Stimulated activated naive CD8-positive, alpha-beta T cell treated with anti-CD3 and anti-CD28 coated beads, Interleukin-15, amount 100 ng/mL, for 72 hours (primary cell): ENCODE measurements at regions not wholly inside any gene's neighbourhood (a gene's known extent, or its start where the extent isn't known, plus 50 kb on each side); places are given as distances from the start of the nearest gene placed in this dataset.
A peak's percentile ranks its signal among the peaks of the same experiment; 100 is the strongest.

Source experiments
- ATAC-seq: fragments of 150-1000 bp; cut with Tn5 transposase; 2 replicates; pipeline ENCODE4 v1.10.0; 2021; ENCODE audit warnings: mild to moderate bottlenecking, moderate library complexity
- DNase-seq, 2 donors: peaks; one replicate each; pipeline ENCODE4 v3.0.0; 2021 to 2022
- H3K27ac Mint-ChIP-seq, 2 donors: one replicate each; pipeline ENCODE4 v1.8.0; 2022; ENCODE audit warnings: mild to moderate bottlenecking in 2 of 2, mixed read lengths in 2 of 2, moderate library complexity in 2 of 2
- H3K27me3 Mint-ChIP-seq: one replicate; pipeline ENCODE4 v1.8.0; 2022; ENCODE audit warnings: mixed read lengths
- H3K4me1 Mint-ChIP-seq: one replicate; pipeline ENCODE4 v1.8.0; 2022; ENCODE audit warnings: mild to moderate bottlenecking, mixed read lengths
- H3K4me3 Mint-ChIP-seq, 2 donors: one replicate each; pipeline ENCODE4 v1.8.0; 2022; ENCODE audit warnings: mild to moderate bottlenecking in 2 of 2, mixed read lengths in 2 of 2, moderate library complexity in 1 of 2
- H3K9me3 Mint-ChIP-seq, 2 donors: one replicate each; pipeline ENCODE4 v1.8.0; 2022; ENCODE audit warnings: mixed read lengths in 2 of 2

DNA sequence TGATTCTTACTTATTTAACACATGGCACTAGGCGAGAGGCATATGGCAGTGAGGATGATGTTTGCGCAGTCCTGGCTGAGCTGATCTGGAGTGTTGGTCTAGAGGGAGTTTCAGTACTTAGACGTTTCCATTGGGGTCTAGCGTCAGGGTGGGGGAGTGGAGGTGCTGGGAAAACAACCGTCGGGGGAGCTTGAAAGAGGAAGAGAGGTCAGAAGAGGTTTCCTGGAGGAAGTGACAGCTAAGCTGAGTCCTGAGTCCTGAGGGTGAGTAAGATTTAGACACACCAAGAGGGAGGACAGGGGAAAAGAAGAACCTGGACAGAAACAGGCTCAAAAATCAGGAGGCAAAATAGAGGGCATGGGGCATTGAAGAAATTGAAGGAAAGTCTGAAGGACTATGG is 81.4 kb downstream of the ALOX5AP start:
- Mint-ChIP-seq H3K4me3 (no peak overlapping the region), H3K27me3 (peaks cover 22% of the 10 kb centered on the region), H3K9me3 (no peaks in the 10 kb centered on the region), H3K4me1 (no peaks in the 10 kb centered on the region), H3K27ac (no peak overlapping the region)
- ATAC-seq (no peak), DNase-seq (no peak)

DNA sequence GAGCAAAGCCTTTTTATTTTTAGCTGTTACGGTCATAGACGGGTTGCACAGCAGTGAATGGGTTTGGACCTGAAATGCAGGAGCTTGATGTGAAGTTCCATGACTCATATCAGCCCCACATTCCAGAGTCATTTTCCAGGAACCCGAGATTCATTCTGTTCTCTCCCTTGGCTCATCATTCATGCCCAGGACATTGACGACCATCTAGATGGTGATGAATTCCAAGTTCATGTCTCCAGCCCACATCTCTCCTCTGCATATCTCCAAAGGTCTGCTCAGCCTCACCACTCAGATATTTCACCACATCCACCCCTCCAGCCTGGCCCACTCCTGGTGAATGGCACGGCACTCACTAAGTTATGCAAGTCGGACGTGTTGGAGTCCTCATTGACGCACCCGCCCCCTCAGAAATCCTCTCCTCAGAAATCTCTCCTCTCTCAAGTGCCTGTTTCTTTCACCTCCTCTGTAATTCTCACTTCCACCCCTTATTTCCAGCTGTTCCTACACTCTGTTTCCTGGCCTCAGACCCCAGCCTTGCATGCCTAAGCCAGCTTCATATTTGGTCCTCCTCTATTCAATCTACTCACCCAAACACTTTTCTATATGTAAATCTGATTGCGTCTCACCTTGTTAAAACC is 83.1 kb downstream of the ALOX5AP start:
- no peak for DNase-seq
- ATAC-seq: no peak
- Mint-ChIP-seq H3K27ac (no peak overlapping the region), H3K9me3 (no peaks in the 10 kb centered on the region), H3K4me1 (no peaks in the 10 kb centered on the region), H3K4me3 (no peak overlapping the region), H3K27me3 (peaks cover 27% of the 10 kb centered on the region)

DNA sequence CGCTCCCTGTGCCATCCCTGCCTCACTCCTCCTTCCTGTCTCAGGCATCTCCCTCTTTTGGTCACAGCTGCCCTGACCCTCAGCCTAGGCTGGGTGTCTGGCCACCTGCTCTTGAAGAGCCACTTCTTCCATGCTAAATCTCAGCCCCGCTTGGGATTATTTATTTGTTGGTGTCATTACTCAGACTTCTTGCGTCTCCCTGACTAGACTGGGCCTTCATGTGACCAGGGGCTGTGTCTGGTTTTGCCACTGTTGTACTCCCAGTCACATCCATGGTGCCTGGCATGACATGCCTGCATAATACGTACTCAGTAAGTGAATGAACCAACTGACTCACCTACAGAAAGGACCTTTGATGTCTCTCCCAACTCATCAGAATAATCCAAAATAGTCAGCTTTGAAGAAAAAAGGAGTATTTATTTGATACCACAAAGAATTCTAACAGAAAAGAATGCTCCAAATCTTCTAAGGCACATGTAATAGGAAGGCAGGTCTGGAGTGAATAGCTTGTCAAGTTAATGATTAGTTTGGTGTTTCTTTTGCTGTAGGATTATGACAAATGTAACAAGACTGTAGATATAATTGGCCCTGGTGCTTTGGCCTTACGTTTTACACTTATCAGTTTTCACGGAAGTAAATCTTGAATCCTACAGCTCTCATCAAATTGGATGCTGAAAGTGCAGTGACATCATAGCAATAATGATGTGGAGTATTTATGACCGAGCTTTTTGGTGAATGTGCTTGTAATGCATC is 84.0 kb downstream of the ALOX5AP start:
- Mint-ChIP-seq H3K4me3 (no peak overlapping the region), H3K27ac (no peak overlapping the region), H3K27me3 (peaks cover 31% of the 10 kb centered on the region), H3K9me3 (no peaks in the 10 kb centered on the region), H3K4me1 (no peaks in the 10 kb centered on the region)
- DNase-seq: no peak
- no peak for ATAC-seq

DNA sequence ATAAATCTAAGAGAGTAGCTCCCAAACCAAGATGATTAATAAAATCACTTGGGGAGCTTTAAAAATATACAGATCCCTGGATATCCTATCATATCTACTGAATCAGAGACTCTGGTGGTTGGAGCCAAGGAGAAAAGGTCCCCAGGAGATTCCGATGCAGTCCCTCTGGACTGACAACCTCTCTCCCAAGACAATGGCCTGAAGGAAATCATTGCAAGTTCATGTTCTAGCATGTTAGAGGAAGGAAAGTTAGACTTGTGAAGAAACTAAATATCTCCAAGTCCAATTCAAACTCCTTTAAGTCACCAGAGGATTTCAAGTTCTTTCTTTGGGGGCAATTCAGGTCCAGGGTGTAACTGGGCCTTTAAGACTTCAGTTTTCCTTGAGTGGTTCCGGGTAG is 84.7 kb upstream of the MEDAG start:
- DNase-seq (no peak), ATAC-seq (no peak)
- Mint-ChIP-seq H3K27me3 (peaks cover 33% of the 10 kb centered on the region), H3K4me1 (no peaks in the 10 kb centered on the region), H3K9me3 (no peaks in the 10 kb centered on the region), H3K4me3 (no peak overlapping the region), H3K27ac (no peak overlapping the region)

DNA sequence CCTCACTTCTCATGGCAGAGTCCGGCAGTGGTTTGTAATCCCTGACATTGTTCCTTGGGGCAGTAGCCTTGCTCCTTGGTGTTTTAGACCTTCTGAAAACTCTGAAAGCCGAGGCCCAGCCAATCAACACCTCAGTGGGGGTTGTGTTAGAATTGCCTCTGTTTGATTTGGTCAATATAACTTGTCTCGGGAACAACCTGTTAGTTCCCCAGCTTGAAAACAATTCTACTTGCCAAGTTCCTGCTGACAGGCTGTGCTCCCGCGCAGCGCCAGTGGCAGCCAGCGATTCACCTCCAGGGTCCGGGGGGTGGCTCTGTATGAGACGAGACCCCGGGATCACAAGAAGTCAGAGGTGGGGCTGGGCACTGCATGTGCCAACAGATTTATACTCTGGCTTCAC is 81.4 kb upstream of the MEDAG start:
- ATAC-seq: no peak

DNA sequence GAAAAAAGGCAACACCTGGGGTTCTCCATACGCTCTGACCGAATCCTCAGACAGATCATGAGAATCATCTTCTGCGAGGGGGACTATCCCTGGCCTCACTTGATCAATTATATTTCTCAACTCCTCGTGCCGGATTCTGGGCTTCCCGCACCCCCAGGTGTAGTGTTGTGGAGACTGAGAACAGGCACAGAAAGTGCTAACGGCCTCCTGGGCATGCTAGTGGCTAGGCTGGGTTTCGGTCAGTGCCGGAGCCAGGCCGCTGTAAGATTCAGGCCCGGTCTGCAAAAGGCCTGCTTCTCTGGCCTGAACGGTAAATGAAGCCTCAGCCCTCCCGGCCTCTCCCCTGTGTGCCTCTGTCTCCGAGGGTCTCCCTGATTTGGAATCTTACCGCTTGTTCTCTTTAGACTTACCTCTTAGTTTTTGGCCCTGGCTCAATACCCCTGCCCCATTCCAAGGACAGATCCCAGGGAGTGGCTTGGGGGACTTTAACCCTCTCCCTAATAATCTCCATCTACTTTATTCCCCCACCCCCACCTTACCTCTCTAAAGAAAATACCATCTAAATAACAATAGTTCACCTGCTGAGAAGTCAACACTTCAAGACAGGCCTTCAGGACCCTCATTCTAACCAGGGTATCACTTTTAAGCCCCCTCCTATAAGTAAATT is 79.0 kb upstream of the MEDAG start:
- no peak for ATAC-seq
- Mint-ChIP-seq H3K4me3 (no peak overlapping the region), H3K9me3 (no peaks in the 10 kb centered on the region), H3K4me1 (peaks cover 5% of the 10 kb centered on the region), H3K27me3 (peaks cover 21% of the 10 kb centered on the region), H3K27ac (peak overlapping the region in 1 of 2 donors; percentile 21)
- DNase-seq: no peak

More for the DNA sequence above, 81.4 kb upstream of the MEDAG start:
- H3K27ac Mint-ChIP-seq: peak overlapping the region in 1 of 2 donors; percentile 81
- H3K4me1 Mint-ChIP-seq: no peaks in the 10 kb centered on the region
- H3K27me3 Mint-ChIP-seq: peaks cover 21% of the 10 kb centered on the region
- no peaks in the 10 kb centered on the region for H3K9me3 Mint-ChIP-seq
- no peak for DNase-seq
- no peak overlapping the region for H3K4me3 Mint-ChIP-seq

DNA sequence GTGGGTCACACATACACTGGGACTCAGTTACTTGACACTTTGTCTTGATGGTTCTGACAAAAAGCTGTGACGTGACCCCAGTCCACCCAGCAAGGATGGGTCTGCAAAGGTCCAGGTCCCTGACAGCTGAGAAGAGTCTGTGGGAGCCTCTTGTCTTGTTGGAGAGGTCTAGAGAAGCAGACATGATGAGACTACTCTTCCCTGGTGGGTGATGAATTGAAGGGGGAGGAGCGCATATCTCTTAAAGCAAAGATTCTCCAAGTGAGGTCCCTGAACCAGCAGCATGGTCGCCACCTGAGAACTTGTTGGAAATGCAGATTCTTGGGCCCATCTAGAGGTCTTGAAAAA is 78.5 kb upstream of the MEDAG start:
- DNase-seq: no peak
- H3K9me3 Mint-ChIP-seq: no peaks in the 10 kb centered on the region
- H3K27me3 Mint-ChIP-seq: peaks cover 20% of the 10 kb centered on the region
- peaks cover 5% of the 10 kb centered on the region for H3K4me1 Mint-ChIP-seq
- H3K4me3 Mint-ChIP-seq: no peak overlapping the region
- H3K27ac Mint-ChIP-seq: peak overlapping the region in 1 of 2 donors; percentile 21
- no peak for ATAC-seq

DNA sequence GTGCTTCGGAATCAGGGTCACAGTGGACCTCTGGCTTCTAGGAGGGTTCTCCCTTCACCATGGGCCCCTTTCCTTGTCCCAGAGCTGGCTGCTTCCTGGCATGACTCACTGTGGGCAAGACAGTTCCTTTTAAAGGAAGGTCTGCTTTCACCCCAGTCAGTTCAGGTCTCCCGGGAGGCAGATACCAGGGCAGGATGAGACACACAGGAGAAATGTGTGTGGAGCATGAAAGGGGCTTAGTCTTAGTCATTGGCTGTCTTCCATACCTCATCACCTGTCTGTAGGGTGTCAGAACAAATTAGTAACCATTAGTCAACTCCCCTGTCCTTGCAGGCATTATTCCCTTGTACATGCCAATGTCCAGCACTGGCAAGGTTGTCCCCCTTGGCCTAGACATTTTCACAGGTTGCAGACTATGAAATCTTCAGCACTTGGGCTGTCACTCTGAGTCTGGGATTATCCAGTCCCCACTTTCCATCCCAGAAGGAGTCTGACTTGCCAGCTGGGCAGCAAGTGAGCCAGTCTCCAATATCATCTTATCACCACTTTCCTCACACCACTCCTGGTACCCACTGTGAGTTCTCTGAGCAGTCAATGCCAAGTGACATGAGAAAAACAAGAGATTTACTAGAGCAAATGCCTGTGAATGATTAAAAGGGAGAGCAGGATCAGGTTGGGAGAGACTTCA is 76.8 kb upstream of the MEDAG start:
- H3K4me1 Mint-ChIP-seq: peaks cover 17% of the 10 kb centered on the region
- no peaks in the 10 kb centered on the region for H3K9me3 Mint-ChIP-seq
- H3K4me3 Mint-ChIP-seq: no peak overlapping the region
- DNase-seq: no peak
- H3K27ac Mint-ChIP-seq: peak overlapping the region in 1 of 2 donors; percentile 84
- H3K27me3 Mint-ChIP-seq: peaks cover 35% of the 10 kb centered on the region
- no peak for ATAC-seq

DNA sequence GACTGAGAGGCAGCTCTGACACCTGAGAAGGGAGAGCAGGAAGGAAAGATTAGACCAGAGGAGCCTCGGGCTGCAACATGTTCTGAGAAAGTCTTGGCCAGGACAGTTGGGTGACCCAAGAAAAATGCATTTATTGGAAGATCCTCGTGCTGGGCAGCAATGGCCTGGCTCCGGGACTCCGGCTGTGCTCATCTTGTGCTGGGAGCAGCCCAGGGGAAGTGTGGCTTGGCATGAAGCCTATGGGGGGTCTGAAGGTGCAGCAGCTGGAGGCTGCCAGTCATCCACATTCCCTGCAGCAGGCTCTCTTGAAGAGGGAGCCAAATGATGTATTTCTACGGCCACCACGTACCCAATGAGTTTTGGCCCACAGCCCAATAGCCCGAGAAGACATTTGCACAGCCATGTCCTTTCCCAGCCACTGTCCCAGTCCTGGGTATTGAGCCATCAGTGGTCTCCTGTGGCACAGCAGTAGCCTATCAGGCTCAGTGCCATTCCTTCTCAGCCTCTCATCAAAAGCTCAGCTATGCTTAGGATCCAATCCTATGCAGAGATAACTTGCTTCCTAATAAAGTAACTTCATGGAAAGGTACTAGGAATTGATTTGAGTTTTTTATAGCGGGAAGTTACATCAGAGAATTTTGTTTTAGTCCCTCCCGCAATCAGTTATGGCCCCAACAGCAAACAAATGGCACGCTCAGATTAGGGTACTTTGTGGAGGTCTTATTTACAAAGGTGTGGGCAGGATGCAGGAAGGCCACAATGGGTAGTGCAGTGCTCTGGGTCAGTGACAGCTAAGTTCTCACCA is 76.0 kb upstream of the MEDAG start:
- DNase-seq (no peak), ATAC-seq (no peak)
- Mint-ChIP-seq H3K27me3 (peaks cover 28% of the 10 kb centered on the region), H3K4me3 (no peak overlapping the region), H3K9me3 (no peaks in the 10 kb centered on the region), H3K4me1 (peaks cover 17% of the 10 kb centered on the region), H3K27ac (peak overlapping the region in 1 of 2 donors; percentile 84)

DNA sequence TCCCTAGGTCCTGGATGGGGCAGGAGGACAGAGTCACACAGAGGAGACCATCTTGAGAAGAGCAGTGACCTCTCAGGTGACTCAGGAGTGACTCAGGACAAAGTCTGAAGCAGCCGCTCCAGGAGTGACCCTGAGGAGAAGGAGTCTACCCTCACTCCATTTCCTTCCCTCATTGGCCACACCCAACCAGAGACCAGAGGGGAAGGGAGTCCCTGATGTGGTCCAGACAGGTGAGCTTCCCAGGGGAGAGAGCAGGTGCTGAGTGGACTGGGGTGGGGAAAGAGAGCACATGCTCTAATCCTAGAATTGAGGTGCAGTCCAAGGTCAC is 75.5 kb upstream of the MEDAG start:
- peaks cover 33% of the 10 kb centered on the region for H3K27me3 Mint-ChIP-seq
- ATAC-seq (no peak), DNase-seq (no peak)
- peaks cover 17% of the 10 kb centered on the region for H3K4me1 Mint-ChIP-seq
- H3K4me3 Mint-ChIP-seq: no peak overlapping the region
- no peak overlapping the region for H3K27ac Mint-ChIP-seq
- no peaks in the 10 kb centered on the region for H3K9me3 Mint-ChIP-seq

DNA sequence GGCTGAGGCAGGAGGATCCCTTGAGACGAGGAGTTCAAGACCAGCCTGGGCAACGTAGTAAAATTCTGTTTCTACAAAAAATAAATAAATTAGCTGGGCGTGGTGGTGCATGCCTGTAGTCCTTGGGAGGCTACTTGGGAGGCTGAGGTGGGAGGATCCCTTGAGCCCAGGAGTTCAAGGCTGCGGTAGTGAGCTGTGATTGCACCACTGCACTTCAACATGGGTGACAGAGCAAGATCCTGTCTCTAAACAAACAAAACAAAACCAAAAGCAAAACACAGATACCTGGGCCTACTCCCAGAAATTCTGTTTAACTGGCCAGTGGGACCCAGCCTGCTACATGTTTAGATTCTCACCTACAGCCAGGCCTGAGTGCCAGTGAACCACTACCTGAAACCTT is 74.6 kb upstream of the MEDAG start:
- no peak overlapping the region for H3K4me3 Mint-ChIP-seq
- peaks cover 17% of the 10 kb centered on the region for H3K4me1 Mint-ChIP-seq
- DNase-seq (no peak), ATAC-seq (no peak)
- no peak overlapping the region for H3K27ac Mint-ChIP-seq
- peaks cover 41% of the 10 kb centered on the region for H3K27me3 Mint-ChIP-seq
- no peaks in the 10 kb centered on the region for H3K9me3 Mint-ChIP-seq

DNA sequence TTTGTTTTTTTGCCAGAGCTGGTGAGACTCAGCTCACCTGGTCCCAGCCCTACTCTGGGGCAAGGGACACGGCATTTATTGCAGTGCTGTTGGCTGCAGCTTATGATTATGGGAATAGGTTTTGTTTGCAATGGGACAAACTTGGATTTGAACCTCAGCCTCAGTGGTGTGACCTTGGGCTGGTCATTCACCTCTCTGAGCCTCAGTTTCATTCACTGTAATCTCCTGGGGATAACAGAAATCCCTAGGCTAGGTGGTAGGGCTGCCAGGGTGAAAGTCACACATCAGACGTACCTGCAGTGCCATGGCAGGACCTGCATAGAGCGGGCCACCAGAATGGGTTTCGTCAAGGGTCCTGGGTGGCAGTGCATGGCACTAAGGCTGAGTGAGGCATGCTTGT is 73.7 kb upstream of the MEDAG start:
- no peak for ATAC-seq
- Mint-ChIP-seq H3K27me3 (peaks cover 41% of the 10 kb centered on the region), H3K27ac (no peak overlapping the region), H3K4me1 (peaks cover 17% of the 10 kb centered on the region), H3K4me3 (no peak overlapping the region), H3K9me3 (no peaks in the 10 kb centered on the region)
- no peak for DNase-seq

DNA sequence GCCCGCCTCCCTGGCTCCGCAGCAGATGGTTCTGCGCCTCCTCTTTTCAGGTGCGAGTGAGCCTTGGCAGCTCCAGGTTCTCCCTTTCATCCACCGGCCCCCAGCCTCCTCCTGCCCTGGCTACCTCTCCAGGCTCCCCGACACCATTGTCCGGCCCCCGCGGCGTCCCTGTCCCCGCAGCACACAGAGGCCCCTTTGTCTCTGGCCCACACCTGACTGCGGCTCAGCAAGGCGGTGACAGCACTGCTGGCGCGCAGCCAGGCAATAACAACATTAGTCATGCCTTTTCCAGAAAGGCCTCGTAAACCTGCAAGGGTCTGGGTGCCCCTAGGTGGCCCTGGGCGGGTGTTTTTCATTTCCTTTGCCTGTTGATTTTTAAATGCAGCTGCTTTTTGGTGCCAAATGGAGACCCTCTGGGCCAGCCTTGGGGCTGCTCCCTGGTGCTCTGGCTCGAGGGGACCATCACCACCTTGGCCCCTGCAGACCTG is 73.2 kb upstream of the MEDAG start:
- peak overlapping the region in 1 of 2 donors; percentile 84 for H3K27ac Mint-ChIP-seq
- peak; percentile 86 for ATAC-seq
- H3K4me1 Mint-ChIP-seq: peaks cover 17% of the 10 kb centered on the region
- H3K27me3 Mint-ChIP-seq: peaks cover 41% of the 10 kb centered on the region
- H3K4me3 Mint-ChIP-seq: peak overlapping the region in 1 of 2 donors; percentile 38
- H3K9me3 Mint-ChIP-seq: no peaks in the 10 kb centered on the region
- peak; percentile 54 to 58 for DNase-seq

DNA sequence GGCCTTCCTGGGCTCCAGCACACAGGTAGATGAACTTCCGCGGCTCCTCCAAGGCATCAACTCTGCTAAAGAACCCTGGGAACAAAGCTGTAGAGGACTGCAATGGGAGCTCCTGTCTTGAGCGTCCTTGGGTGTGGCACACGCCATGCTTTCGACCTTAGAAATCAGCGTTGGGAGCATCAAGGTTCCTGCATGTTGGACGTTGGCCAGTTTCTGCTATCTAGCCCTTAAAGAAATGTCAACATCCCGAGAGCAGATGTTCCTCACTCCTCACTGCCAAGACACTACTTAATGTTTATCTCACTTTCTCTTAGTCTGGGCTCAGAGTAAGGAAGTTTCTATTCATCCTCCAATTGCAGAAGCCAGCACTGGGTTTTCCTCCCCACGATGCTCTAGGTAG is 70.6 kb upstream of the MEDAG start:
- Mint-ChIP-seq H3K4me3 (no peak overlapping the region), H3K9me3 (no peaks in the 10 kb centered on the region), H3K4me1 (peaks cover 17% of the 10 kb centered on the region), H3K27ac (no peak overlapping the region), H3K27me3 (peaks cover 33% of the 10 kb centered on the region)
- ATAC-seq (no peak), DNase-seq (no peak)
